GM19238 (cell line): ENCODE measurements at regions not wholly inside any gene's neighbourhood (a gene's known extent, or its start where the extent isn't known, plus 50 kb on each side); places are given as distances from the start of the nearest gene placed in this dataset.
"Not testable (repeated sequence)": the region's sequence is repeated elsewhere in the genome, so short reads cannot be mapped to it uniquely, and the experiment has no call there.

Experiments used
- DNase-seq: peaks from one replicate; pipeline ENCODE4 v3.0.0; 2011; ENCODE audit warnings: low spot score; ENCODE audit not compliant: insufficient read length

DNA sequence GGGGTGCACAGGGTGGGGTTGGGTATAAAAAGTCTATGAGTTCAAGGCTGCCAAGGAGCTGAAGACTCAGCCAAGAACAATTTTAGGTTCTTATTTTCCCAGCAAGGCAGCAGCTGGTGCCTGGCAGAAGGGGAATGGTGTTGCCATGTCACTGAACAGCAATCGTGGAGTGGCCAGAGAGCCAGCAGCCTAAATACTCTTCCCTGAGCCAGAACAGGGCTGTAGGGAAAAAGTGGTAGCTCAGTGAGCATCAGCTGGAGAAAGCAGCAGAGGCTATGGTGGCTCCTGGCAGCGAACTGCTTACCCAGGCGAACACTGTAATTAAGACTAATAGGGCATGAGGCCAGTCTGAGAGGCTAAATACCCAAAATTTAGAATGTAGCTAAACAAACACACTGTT is 334.9 kb downstream of the RMST start:
- no peak for DNase-seq

DNA sequence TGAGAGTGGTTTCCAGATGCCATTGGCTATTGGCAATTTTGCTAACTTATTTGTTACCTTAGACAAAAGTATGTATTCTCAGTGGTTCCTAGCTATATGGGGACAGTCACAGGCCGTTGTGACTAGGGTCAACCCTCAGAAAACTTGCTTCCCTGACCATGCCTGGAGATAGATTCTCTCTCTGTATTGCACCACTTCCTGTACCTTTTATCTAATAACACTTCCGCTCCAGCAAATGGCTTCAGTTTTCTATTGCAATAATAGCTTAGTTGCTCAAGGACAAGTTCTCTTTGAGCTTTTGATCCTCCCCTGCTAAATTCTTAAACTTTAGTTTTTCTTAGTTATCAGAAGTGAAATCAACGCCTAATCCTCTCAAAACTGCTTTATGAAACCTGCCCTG is 338.0 kb downstream of the RMST start:
- DNase-seq, result no peak

DNA sequence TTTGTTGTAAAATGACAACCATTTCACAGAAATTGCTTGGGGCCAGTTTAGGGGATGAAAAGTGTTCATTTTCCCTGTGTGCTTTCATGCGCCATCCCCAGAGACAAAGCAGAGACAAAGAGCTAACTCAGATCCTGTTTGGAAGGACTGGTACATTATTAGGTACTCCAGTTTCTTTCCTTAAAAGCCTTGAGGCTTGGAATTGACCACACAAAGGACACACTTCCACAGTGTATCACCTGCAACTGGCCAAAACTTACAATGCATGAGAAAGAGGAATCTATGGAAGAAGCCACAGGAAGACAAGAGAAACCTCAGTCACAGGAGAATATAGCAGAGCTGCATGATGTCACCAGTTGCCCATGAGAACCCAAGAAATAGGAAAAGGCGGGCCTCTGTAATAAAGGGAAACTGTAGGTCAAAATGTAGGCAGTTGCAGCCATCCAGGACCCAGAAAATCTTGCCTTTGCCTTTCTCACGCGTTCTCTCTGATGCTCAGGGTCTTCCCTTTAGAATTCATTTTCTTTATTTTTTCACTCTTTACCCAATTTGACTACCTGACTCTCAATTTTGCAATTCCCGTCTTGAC is 339.0 kb downstream of the RMST start:
- no peak for DNase-seq

DNA sequence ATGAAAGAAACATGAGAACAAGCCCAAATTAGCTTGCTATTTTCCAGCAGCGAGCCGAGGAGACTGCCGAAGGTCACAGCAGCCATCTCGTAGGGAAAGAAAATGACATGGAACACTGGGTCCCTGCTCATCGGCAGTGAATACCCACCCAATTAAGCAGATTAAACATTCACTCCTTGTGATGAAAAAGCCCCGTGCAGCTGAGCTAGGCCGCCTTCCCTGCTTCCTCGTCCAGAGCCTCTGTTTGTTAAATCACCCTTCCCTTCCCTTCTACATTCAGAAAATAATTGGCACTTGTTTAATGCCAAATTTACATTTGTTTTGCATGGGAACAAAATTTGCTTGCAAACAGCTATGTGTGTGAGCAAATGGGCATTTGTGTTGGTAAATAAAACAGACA is 342.5 kb downstream of the RMST start:
- DNase-seq, result no peak

DNA sequence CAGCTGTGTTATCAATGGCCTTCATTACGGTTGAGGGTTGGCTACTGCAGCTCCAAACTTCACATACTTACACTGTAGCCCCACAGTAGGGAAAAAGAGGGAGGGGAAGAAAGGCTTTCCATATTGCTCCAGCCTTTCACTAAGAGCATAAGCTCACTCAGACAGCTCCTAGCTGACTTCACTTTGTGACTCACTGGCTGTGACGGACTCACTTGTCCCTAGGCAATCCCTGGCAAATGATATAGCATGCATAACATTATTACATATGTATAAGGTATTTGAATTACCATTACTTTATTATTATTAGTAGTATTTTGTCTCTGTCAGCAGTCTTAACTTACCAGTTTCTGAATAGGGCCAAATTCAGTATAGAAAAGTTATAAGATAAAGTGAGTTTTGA is 350.7 kb downstream of the RMST start:
- DNase-seq, result no peak

DNA sequence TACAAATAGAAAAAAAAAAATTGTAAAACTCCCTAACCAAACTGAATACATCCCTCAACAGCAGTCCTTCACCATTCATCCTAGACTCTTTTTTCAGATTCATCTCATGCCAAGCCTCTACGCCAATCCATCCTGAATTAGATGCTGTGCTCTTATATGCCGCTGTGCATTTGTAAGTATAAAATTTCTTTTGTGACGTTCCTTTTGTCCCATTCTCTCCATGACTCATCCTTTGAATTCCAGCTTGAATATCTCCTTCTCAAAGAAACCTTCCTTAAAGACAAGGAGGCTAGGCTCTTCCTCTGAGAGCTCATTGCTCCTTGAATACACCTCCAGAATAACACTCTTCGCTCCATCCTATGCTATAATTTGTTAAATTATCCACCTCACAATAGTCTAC is 359.2 kb downstream of the RMST start:
- DNase-seq, result no peak

DNA sequence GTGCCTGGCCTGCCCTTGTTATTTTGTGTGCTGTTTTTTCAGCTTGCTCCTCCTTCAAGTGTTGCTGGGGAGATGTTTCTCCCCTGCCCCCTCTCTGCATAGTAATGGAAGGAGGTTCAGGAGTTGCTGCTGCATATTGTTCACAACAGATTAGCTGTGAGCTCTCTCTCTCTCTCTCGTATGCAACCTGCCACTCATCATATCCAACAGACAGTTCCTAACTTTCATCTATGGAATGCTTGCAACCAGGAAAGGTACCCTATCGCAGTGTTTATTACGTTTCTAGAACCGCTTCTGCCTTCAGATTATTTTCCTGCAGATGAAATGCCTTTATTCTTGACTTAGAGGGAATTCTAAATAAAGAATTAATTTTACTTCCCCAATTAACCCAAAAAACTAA is 372.9 kb downstream of the RMST start:
- no peak for DNase-seq

DNA sequence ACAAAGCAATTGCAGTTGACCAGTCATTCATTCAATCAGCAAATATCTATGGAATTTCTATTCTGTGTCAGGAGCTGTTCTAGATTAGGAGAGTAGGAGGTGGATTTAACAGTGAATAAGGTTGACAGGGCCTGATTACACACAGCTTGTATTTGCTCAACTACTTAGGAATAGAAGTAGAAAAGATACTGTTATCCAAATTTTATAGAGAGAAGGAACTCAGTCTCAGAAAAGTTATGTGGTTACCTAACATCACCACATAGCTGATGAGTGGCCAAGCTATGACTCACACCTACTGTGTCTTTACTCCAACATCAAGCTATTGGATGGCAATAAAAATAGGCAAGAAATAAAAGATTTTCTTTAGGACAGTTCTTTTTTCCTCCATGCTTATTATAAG is 374.8 kb downstream of the RMST start:
- no peak for DNase-seq

DNA sequence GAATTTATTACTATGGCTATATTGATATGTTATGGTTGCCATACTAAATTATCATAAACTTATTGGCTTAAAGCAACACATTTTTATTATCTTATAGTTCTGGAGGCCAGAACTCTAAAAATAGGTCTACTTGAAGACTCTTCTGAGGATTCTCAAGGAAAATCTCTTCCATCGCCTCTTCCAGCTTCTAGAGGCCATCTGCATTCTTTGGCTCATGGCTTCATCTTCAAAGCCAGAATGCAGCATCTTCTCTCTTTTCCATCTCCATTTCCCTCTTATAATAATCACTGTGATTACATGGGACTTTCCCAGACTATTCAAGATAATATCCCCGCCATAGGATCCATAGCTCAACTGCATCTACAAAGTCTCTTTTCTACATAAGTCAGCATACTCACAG is 385.4 kb downstream of the RMST start:
- no peak for DNase-seq

DNA sequence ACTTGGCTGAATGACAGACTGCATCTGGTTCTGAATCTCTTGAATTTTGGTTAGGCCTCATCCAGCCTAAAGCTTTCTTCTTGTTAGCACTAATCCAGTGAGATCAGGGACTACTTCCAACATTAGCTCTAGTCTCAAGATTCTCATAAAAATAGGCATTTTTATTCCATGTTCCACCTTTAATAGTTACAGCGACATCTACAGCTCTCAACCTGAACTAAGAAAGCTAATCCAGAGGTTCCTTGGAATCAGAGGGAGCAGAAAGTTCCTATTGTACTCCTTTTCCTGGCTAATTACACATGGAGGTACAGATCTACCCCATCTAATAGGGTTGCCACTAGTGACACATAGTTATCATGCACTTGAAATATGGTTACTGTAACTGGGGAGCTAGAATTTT is 391.9 kb downstream of the RMST start:
- no peak for DNase-seq

DNA sequence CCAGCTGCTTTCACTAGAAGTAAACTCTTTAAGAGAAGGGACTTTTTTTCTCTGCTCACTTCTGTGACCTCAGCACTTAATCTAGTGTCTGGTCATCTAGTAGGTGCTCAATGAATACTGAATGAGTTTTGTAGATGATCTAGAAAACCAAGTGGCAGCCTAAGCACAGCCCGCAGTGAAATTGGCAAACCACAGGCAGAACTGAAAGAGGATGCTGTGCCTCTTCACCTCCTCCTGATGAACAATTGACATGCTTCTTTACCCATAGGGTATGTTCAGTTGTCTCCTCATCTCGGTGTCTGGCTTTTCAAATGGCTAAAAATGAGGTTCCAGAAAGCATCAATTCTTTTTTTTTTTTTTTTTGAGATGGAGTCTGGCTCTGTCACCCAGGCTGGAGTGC is 399.5 kb downstream of the RMST start:
- DNase-seq, result no peak

DNA sequence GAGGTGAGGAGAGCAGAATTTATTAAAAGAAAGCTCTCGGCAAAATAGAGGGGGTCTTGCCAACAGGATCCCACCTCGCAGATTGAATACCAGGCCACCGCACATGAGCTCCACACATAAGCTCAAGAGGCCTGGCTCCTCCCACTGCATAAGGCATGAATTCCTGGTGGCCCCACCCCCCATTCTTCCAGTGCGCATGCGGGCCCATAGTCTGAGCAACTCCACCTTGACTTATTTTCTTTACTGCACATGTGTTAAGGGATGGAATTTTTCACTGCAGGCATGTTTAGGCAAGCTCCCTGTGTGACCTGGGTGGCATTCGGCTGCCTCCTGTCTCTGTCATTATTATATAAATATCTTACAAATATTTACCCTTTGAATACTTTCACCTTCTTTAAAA is 412.5 kb downstream of the RMST start:
- DNase-seq, result no peak

DNA sequence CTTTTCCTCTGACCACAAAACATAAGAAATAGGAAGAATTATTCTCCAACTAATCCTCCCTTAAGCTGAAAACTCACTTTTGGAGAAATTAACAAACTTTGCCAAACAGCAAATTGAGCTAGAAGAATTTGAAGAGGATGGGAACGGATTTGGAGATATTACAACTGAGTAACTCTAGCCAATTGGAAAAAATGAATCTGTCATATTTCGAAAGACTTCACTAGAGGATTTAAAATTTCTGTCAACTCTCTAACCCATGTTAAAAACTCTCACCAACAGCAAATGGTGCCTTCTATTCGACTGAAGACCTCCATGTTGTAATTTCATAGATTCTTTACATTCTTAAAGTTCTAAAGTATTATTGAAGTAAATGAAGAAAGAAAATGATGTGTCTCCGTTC is 414.2 kb downstream of the RMST start:
- no peak for DNase-seq

DNA sequence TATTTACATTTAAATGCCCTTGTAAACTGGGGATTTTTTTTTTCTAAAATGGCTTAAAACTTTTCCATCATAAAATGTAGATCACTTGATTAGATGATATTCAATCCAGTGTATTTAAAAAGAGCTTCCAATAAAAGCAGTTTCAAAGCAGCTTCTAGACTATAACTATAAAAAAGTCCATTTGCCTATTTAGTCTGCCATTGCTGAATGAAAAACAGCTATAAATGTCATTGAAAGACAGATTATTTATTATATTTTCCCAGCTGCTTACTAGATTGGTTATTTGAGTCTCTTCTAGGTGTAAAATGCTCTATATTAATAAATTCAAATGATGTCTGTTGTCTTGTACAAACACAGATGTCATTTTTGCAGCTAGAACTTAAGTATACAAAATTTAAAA is 414.8 kb downstream of the RMST start:
- DNase-seq, result no peak

DNA sequence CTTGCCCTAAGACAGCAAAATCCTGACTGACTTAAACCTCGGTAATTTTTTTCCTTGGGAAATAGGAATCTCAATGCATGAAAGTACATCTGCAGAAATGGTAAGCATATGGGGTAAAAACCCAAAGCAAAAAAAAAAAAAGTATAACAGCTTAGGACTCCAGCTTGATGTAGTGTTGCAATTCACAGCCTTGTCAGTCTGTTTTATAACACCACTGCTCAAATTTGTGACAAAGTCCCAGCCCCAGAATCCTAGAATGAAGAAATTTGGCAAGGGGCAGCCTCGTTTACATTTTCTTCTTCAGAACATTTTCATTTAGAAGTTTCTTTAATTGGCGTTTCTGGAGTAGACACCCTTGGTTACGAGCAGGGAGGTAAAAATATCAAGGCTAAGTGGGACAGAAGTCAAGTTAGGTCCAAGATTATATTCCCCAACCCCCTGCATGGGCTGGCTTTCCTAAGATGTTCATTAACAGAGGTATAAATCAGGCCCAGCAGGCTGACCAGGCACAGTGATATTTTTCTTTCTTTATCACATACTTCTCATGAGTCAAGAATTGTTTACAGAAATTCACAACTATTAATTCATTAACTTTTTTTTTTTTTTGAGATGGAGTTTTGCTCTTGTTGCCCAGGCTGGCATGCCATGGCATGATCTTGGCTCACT is 424.0 kb downstream of the RMST start:
- DNase-seq, result no peak

DNA sequence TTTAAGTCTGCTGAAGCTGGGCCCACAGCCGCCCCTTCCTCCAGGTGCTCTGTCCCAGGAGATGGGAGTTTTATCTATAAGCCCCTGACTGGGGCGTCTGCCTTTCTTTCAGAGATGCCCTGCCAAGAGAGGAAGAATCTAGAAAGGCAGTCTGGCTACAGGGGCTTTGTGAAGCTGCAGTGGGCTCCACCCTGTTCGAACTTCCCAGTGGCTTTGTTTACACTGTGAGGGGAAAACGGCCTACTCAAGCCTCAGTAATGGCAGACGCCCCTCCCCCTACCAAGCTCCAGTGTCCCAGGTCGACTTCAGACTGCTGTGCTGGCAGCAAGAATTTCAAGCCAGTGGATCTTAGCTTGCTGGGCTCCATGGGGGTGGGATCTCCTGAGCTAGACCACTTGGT is 435.3 kb downstream of the RMST start:
- DNase-seq, result not testable (repeated sequence)

DNA sequence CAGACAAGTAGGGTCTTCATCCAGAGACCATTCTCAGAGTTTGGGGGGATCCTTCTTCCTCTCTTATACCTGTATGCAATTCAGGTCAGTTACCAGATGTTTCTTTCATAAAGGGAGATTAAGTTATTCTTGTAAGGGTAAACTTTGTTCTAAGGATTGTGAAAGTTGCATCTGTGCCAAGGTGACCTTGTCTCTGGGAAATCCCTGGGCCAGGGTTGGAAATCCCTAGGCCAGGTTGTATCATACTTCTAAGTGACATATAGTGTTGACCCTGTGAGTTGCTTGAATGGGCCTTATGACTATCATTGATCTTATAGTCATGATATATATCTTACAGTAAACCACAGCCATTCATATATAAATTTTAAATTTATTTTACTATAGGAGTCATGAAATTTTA is 436.9 kb downstream of the RMST start:
- DNase-seq, result no peak

DNA sequence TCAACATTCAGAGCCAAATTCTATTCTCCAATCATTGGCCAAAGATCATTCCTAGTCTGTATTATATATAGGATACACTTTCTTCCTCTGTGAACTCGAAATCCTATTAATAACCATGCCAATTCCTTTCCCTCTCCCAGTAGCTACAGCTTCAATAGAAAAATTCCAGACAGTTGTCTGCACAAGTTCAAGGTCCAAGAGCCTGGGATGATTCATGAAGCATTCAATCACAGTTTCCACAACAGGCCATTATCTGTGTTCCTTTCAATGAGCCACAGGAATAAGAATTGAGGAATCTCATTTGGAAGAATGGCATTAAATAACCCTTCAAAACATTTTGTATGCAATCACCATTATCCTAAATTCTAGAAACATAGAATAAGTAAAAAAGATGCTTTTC is 437.4 kb downstream of the RMST start:
- DNase-seq, result no peak

DNA sequence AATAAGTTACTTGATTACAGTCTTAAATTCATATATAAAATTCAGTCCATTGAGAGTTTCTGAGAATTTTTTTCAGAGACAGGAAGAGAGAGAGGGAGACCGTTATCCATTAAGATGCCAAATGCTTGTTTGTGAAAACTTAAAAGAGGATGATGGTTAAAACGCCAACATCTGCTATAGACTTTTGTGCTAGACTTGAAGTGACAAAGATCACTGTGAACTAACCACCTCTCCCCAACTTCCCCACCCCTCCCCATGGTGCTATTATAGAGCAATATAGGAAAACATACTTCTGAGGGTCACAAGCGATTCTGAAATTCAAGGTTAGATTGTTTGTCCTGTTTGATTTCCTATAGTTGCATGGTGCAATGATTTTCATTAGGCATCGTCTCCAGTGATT is 440.8 kb downstream of the RMST start:
- no peak for DNase-seq

DNA sequence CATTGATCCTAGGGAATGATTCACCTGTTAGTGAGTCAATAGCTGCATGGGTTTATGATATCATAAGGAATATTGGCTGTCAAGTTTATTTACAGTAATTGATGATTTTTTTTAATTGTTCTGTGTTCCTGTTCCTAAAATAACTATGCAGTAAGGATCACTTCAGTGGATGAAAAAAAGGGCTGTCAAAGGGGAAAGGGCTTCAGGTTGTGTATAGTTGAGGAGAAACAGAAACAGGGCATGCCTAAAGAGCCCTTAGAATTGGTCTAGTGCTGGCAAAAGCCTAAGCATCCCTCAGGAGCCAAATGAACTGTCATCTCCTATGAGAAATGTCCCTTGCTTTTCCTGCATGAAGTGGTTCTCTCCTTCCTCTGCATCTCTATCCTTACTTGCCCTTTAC is 444.9 kb downstream of the RMST start:
- no peak for DNase-seq

DNA sequence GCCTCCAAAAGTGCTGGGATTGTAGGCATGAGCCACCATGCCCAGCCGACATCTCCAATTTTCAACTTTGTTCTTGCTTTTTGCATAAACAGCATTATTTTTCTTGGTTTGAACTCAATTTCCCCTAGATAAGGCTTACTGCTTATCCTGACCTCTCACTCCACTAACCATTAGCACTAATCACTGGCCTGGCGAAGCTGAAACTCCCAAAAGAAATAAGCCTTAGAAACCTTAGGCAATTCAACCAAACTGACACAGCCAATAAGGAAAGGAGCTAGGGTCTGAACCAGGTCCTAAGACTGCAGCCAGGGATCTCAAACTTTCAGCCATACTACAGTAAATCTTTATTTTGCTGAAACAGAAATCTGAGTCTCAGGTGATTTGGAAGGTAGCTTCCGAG is 448.0 kb downstream of the RMST start:
- DNase-seq, result no peak

DNA sequence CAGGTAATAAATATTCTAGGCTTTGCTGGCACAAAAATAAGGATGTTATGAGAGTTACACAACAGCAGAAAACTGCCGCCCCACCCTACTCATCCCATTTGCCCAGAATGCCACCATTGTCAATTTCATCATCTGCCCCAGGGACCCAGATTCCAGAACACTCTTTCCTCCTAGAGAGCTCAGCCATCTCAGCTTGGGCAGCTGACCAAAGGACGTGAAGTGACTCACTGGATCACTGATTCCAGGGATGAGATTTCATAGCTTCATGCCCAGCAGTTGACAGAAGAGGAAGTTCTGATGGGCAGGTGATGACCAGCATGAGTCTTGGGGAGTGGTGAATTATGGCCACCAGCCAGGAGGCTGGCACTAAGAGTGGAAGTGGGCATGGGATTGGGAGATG is 450.3 kb downstream of the RMST start:
- DNase-seq, result no peak

DNA sequence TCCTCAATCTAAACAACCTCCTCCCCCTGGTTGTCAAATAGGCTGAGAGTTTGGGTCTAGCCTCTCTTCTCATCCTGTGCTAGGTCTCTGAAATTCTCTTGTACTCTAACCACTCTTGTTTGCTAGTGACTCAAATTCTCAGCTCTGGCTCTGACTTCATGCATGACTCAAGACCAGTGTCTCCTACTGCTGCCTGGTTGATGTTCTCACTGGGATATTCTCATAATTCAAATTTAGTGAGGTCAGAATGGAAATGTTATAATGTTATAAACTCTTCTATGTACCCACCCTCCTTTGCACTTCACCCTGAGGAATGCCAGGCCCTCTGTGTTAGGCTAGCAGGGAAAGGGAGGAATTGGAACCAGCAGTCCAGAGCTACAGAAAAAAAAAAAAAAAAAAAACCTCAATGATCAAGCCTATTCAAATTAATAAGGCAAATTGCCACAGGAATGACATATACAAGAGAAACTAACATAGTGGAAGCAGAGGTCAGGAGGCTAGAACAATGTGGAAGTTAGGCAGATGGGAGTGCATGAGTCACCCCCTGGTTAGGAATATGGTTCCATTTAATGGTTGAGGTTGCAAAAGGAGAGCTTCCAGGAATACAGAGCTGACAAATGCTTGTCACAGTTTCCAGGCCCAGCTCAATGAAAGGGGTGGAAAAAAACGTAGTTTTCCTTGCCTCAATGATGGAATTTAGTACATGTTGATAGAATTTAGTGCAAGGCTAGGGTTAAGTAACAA is 459.5 kb downstream of the RMST start:
- no peak for DNase-seq
